Sigmoid colon (tissue), 6 donors: ENCODE measurements at regions not wholly inside any gene's neighbourhood (a gene's known extent, or its start where the extent isn't known, plus 50 kb on each side); places are given as distances from the start of the nearest gene placed in this dataset.
"Not testable (repeated sequence)": the region's sequence is repeated elsewhere in the genome, so short reads cannot be mapped to it uniquely, and the experiment has no call there.

Experiments used
- DNase-seq: peaks from one replicate; pipeline ENCODE4 v3.0.0-alpha.2; 2019
- H3K27ac ChIP-seq, 4 donors: fragments of 200-600 bp; sonication (generic); one replicate each; pipeline ENCODE4 v1.5.1; 2016 to 2019; ENCODE audit warnings: mild to moderate bottlenecking in 1 of 4
- H3K27me3 ChIP-seq, 3 donors: fragments of 200-600 bp; sonication (generic); one replicate each; pipeline ENCODE4 v1.5.1; 2019; ENCODE audit warnings: mild to moderate bottlenecking in 1 of 3
- H3K36me3 ChIP-seq, 4 donors: fragments of 200-600 bp; sonication (generic); one replicate each; pipeline ENCODE4 v1.5.1; 2016 to 2019
- H3K4me1 ChIP-seq, 4 donors: fragments of 200-600 bp; sonication (generic); one replicate each; pipeline ENCODE4 v1.5.1; 2017 to 2019
- H3K4me3 ChIP-seq, 4 donors: fragments of 200-600 bp; sonication (generic); one replicate each; pipeline ENCODE4 v1.5.1; 2017 to 2019; ENCODE audit warnings: mild to moderate bottlenecking in 2 of 4, moderate library complexity in 1 of 4
- H3K9me3 ChIP-seq, 4 donors: fragments of 200-600 bp in 3 of 4; sonication (generic) in 3 of 4; one replicate each; pipeline versions ENCODE4 v1.5.1 to v1.6.1; 2013 to 2019
- EP300 ChIP-seq, 4 donors: sonication (generic); formaldehyde crosslinking; IDR thresholded peaks; one replicate each; pipeline ENCODE4 v1.6.1; 2017; ENCODE audit warnings: antibody characterized with exemption in 4 of 4
- POLR2A ChIP-seq, 2 donors: fragments of 450-650 bp; IDR thresholded peaks; one replicate each; pipeline ENCODE4 v1.6.1; 2016; ENCODE audit warnings: antibody characterized with exemption in 2 of 2, mild to moderate bottlenecking in 2 of 2, moderate library complexity in 2 of 2
- POLR2AphosphoS5 ChIP-seq, 4 donors: sonication (generic); formaldehyde crosslinking; IDR thresholded peaks; one replicate each; pipeline ENCODE4 v1.6.1; 2017; ENCODE audit warnings: antibody characterized with exemption in 4 of 4
- WGBS, 2 donors: extraction: QIAGEN DNeasy Blood & Tissue Kit; methylation state at CpG; one replicate each; pipeline ENCODE4 v1.1.7; 2013; 5-methylcytosine and 5-hydroxymethylcytosine counted together
- intact Hi-C: fragments of 100-400 bp; cut with DNase I; formaldehyde crosslinking; loops from one replicate; pipeline ENCODE4 v1.15.1; 2023
- TF ChIP-seq, protein P1 (sequence below), 4 experiments: fragments of 450-650 bp in 3 of 4; fragments of 200-600 bp in 1 of 4; IDR thresholded peaks; one replicate each; pipeline ENCODE4 v1.5.1; 2016 to 2019; ENCODE audit warnings: antibody characterized with exemption in 4 of 4, mild to moderate bottlenecking in 3 of 4, moderate library complexity in 2 of 4
- donor health status: healthy with polysubstance abuse.
- donor health status: healthy.

GRCh38 chr3:110021659-110022058 is 684.3 kb upstream of the DPPA4 start:
- Histone ChIP-seq H3K36me3 (no peaks in the 10 kb centered on the region), H3K4me3 (no peak overlapping the region), H3K4me1 (no peaks in the 10 kb centered on the region), H3K9me3 (no peaks in the 10 kb centered on the region), H3K27me3 (no peaks in the 10 kb centered on the region), H3K27ac (no peak overlapping the region)
- TF ChIP-seq, protein P1, sequence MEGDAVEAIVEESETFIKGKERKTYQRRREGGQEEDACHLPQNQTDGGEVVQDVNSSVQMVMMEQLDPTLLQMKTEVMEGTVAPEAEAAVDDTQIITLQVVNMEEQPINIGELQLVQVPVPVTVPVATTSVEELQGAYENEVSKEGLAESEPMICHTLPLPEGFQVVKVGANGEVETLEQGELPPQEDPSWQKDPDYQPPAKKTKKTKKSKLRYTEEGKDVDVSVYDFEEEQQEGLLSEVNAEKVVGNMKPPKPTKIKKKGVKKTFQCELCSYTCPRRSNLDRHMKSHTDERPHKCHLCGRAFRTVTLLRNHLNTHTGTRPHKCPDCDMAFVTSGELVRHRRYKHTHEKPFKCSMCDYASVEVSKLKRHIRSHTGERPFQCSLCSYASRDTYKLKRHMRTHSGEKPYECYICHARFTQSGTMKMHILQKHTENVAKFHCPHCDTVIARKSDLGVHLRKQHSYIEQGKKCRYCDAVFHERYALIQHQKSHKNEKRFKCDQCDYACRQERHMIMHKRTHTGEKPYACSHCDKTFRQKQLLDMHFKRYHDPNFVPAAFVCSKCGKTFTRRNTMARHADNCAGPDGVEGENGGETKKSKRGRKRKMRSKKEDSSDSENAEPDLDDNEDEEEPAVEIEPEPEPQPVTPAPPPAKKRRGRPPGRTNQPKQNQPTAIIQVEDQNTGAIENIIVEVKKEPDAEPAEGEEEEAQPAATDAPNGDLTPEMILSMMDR (IDR thresholded peaks at IDR 0.05) = no peak
- no peak for TF ChIP-seq POLR2AphosphoS5 (IDR thresholded peaks at IDR 0.05)
- TF ChIP-seq POLR2A (IDR thresholded peaks at IDR 0.05) = no peak
- TF ChIP-seq EP300 (IDR thresholded peaks at IDR 0.05) = no peak
- 32 to 38% methylated on average over 1 of the region's 1 CpG for WGBS, 2 donors
- intact Hi-C loops = no loop called here
- no peak for DNase-seq

DNA sequence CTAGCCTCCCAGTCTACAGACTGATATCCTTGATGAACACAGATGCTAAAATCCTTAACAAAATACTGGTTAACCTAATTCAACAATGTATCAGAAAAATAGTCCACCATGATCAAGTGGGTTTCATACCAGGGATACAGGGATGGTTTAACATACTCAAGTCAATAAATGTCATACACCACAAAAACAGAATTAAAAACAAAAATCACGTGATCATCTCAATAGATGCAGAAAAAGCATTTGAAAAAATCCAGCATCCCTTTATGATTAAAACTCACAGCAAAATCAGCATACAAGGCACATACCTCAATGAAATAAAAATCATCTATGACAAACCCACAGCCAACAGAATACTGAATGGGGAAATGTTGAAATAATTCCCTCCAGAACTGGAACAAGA is 685.7 kb upstream of the DPPA4 start:
- H3K4me3 ChIP-seq, intact Hi-C loops, H3K27me3 ChIP-seq, H3K4me1 ChIP-seq, DNase-seq, H3K9me3 ChIP-seq, H3K36me3 ChIP-seq, H3K27ac ChIP-seq: not testable (repeated sequence)
- 85 to 89% methylated on average over 1 of the region's 1 CpG for WGBS, 2 donors

GRCh38 chr3:110026421-110026820 is 689.1 kb upstream of the DPPA4 start:
- WGBS, 2 donors = 76 to 88% methylated on average over 2 of the region's 2 CpGs
- no peak for DNase-seq
- TF ChIP-seq EP300 (IDR thresholded peaks at IDR 0.05) (no peak), POLR2A (IDR thresholded peaks at IDR 0.05) (no peak), POLR2AphosphoS5 (IDR thresholded peaks at IDR 0.05) (no peak)
- TF ChIP-seq, protein P1 (IDR thresholded peaks at IDR 0.05) = no peak
- Histone ChIP-seq H3K27me3 (no peaks in the 10 kb centered on the region), H3K27ac (no peak overlapping the region), H3K4me1 (no peaks in the 10 kb centered on the region), H3K36me3 (no peaks in the 10 kb centered on the region), H3K4me3 (no peak overlapping the region), H3K9me3 (no peaks in the 10 kb centered on the region)
- intact Hi-C loops = no loop called here

- Histone ChIP-seq H3K36me3 (no peaks in the 10 kb centered on the region), H3K27ac (no peak overlapping the region), H3K4me3 (no peak overlapping the region), H3K27me3 (no peaks in the 10 kb centered on the region), H3K4me1 (no peaks in the 10 kb centered on the region), H3K9me3 (no peaks in the 10 kb centered on the region)
- intact Hi-C loops = no loop called here
- no peak for DNase-seq
- TF ChIP-seq EP300 (IDR thresholded peaks at IDR 0.05) (no peak), POLR2AphosphoS5 (IDR thresholded peaks at IDR 0.05) (no peak), POLR2A (IDR thresholded peaks at IDR 0.05) (no peak)
- TF ChIP-seq, protein P1 (IDR thresholded peaks at IDR 0.05) = no peak
- WGBS, 2 donors = 51 to 71% methylated on average over 4 of the region's 4 CpGs
Measured at GRCh38 chr3:110027446-110028080, 690.2 kb upstream of the DPPA4 start.

DNA sequence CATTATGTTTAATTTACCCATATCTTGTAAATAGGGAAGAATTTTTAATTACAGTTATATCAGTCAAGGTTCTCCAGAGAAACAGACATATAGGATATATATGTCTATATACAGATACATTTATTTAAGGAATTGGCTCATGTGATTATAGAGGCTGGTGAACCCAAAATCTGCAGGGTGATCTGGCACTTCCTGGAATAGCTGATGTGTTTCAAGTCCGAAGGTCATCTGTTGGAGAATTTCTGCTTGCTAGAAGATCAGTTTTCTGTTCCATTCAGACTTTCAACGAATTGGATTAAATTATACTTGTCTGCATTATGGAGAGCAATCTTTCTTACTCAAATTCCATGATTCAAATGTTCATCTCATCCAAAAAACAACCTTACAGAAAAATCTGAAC is 694.6 kb upstream of the DPPA4 start:
- intact Hi-C loops = no loop called here
- Histone ChIP-seq H3K27me3 (no peaks in the 10 kb centered on the region), H3K9me3 (no peaks in the 10 kb centered on the region), H3K36me3 (no peaks in the 10 kb centered on the region), H3K27ac (no peak overlapping the region), H3K4me1 (no peaks in the 10 kb centered on the region), H3K4me3 (no peak overlapping the region)
- TF ChIP-seq EP300 (IDR thresholded peaks at IDR 0.05) (no peak), POLR2AphosphoS5 (IDR thresholded peaks at IDR 0.05) (no peak)
- no peak for DNase-seq
- WGBS, 2 donors = 38 to 62% methylated on average over 2 of the region's 2 CpGs

DNA sequence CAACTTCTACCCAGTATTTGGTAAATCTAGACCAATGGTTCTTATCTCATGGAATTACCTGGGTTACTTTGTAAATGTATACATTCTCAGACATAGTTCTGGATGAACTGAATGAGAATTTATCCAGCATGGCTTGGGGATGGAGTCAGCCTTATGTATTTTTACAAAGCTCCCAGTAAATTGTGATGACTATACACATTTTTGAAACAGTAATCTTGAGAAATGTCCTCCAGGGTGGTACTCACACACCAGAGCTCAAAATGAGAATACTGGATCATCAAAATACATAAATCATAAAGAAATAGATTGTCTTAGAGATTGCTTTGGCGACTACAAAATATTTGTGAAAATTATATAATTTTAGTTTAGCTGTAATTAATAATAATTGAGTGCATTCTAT is 722.1 kb upstream of the DPPA4 start:
- 80 to 92% methylated on average over 1 of the region's 1 CpG for WGBS, 2 donors
- H3K4me1 ChIP-seq = no peaks in the 10 kb centered on the region

More for the DNA sequence above, 722.1 kb upstream of the DPPA4 start:
- Histone ChIP-seq H3K4me3 (no peak overlapping the region), H3K9me3 (no peaks in the 10 kb centered on the region), H3K27ac (no peak overlapping the region), H3K27me3 (no peaks in the 10 kb centered on the region), H3K36me3 (no peaks in the 10 kb centered on the region)
- DNase-seq = no peak
- TF ChIP-seq POLR2AphosphoS5 (IDR thresholded peaks at IDR 0.05) = no peak
- intact Hi-C loops = no loop called here
